ENCODE measurements at regions not wholly inside any gene's neighbourhood (a gene's known extent, or its start where the extent isn't known, plus 50 kb on each side); places are given as distances from the start of the nearest gene placed in this dataset.

- no peak overlapping the region for H3K4me3 ChIP-seq (replicated peaks; ENCODE audit: low read depth, low read length)
- DNase-seq (ENCODE audit: low read depth) = peak; percentile 24
Measured at GRCh38 chr9:79013715-79014610, 557.8 kb upstream of the TLE4 start.

GRCh38 chr9:79014929-79015699 lies 556.7 kb upstream of the TLE4 start:
- H3K4me3 ChIP-seq (replicated peaks; ENCODE audit: low read depth, low read length) = no peak overlapping the region
- no peak for TF ChIP-seq CTCF (IDR thresholded peaks at IDR 0.05; ENCODE audit: low read length, missing control alignments)
- peak; percentile 5 for DNase-seq (ENCODE audit: low read depth)

More at GRCh38 chr9:79013715-79014610, 557.8 kb upstream of the TLE4 start:
- TF ChIP-seq CTCF (IDR thresholded peaks at IDR 0.05; ENCODE audit: low read length, missing control alignments) = no peak

- no peak overlapping the region for H3K4me3 ChIP-seq (replicated peaks; ENCODE audit: low read depth, low read length)
- no peak for DNase-seq (ENCODE audit: low read depth)
- TF ChIP-seq CTCF (IDR thresholded peaks at IDR 0.05; ENCODE audit: low read length, missing control alignments) = no peak
Measured at GRCh38 chr9:79015951-79016350, 555.8 kb upstream of the TLE4 start.

GRCh38 chr9:79020276-79020675 lies 551.5 kb upstream of the TLE4 start:
- no peak overlapping the region for H3K4me3 ChIP-seq (replicated peaks; ENCODE audit: low read depth, low read length)
- DNase-seq (ENCODE audit: low read depth) = no peak
- TF ChIP-seq CTCF (IDR thresholded peaks at IDR 0.05; ENCODE audit: low read length, missing control alignments) = no peak

- no peak for TF ChIP-seq CTCF (IDR thresholded peaks at IDR 0.05; ENCODE audit: low read length, missing control alignments)
- H3K4me3 ChIP-seq (replicated peaks; ENCODE audit: low read depth, low read length) = no peak overlapping the region
- DNase-seq (ENCODE audit: low read depth) = no peak
Measured at GRCh38 chr9:79021084-79021483, 550.7 kb upstream of the TLE4 start.

GRCh38 chr9:79023134-79023580 lies 548.6 kb upstream of the TLE4 start:
- H3K4me3 ChIP-seq (replicated peaks; ENCODE audit: low read depth, low read length) = no peak overlapping the region
- TF ChIP-seq CTCF (IDR thresholded peaks at IDR 0.05; ENCODE audit: low read length, missing control alignments) = no peak
- DNase-seq (ENCODE audit: low read depth) = peak; percentile 78

Measured in fibroblast of pulmonary artery (primary cell).